Nephron (organoid): ENCODE measurements at regions not wholly inside any gene's neighbourhood (a gene's known extent, or its start where the extent isn't known, plus 50 kb on each side); places are given as distances from the start of the nearest gene placed in this dataset.
A peak's percentile ranks its signal among the peaks of the same experiment; 100 is the strongest.

Experiments used
- H3K27ac Mint-ChIP-seq, 3 experiments: 2 replicates each; pipeline ENCODE4 v1.8.0; 2020; ENCODE audit warnings: mixed read lengths in 3 of 3, mild to moderate bottlenecking in 2 of 3, moderate library complexity in 1 of 3
- H3K27me3 Mint-ChIP-seq: 2 replicates; pipeline ENCODE4 v1.8.0; 2021; ENCODE audit warnings: low read depth, mild to moderate bottlenecking, moderate library complexity, mixed read lengths
- H3K36me3 Mint-ChIP-seq: 2 replicates; pipeline ENCODE4 v1.8.0; 2020; ENCODE audit warnings: low read depth, mixed read lengths
- H3K4me1 Mint-ChIP-seq: 2 replicates; pipeline ENCODE4 v1.8.0; 2020; ENCODE audit warnings: mixed read lengths
- H3K4me3 Mint-ChIP-seq, 3 experiments: 2 replicates each; pipeline ENCODE4 v1.8.0; 2020; ENCODE audit warnings: mild to moderate bottlenecking in 3 of 3, mixed read lengths in 3 of 3, moderate library complexity in 2 of 3
- H3K9me3 Mint-ChIP-seq: 2 replicates; pipeline ENCODE4 v1.8.0; 2020; ENCODE audit warnings: mixed read lengths
- CTCF ChIP-seq, 3 experiments: fragments of 200-600 bp; sonication (generic); IDR thresholded peaks; one replicate each; pipeline ENCODE4 v1.5.0; 2021; ENCODE audit warnings: antibody characterized with exemption in 3 of 3; ENCODE audit not compliant: unreplicated experiment in 3 of 3

- no peaks in the 10 kb centered on the region for H3K9me3 Mint-ChIP-seq
- TF ChIP-seq CTCF (IDR thresholded peaks at IDR 0.05; ENCODE audit: unreplicated experiment in 3 of 3): no peak
- H3K27me3 Mint-ChIP-seq: peaks cover 8% of the 10 kb centered on the region
- H3K4me3 Mint-ChIP-seq: no peak overlapping the region
- H3K4me1 Mint-ChIP-seq: peaks cover 13% of the 10 kb centered on the region
- no peaks in the 10 kb centered on the region for H3K36me3 Mint-ChIP-seq
- peak overlapping the region in 1 of 3 experiments; percentile 23 for H3K27ac Mint-ChIP-seq
These were observed 206.1 kb upstream of the PHYHIPL start for GRCh38 chr10:58970160-58970915.

- no peaks in the 10 kb centered on the region for H3K9me3 Mint-ChIP-seq
- H3K27ac Mint-ChIP-seq: peak overlapping the region in 1 of 3 experiments; percentile 23
- H3K36me3 Mint-ChIP-seq: no peaks in the 10 kb centered on the region
- no peak overlapping the region for H3K4me3 Mint-ChIP-seq
- TF ChIP-seq CTCF (IDR thresholded peaks at IDR 0.05; ENCODE audit: unreplicated experiment in 3 of 3): no peak
- H3K4me1 Mint-ChIP-seq: peaks cover 13% of the 10 kb centered on the region
- H3K27me3 Mint-ChIP-seq: peaks cover 5% of the 10 kb centered on the region
These were observed 205.2 kb upstream of the PHYHIPL start for GRCh38 chr10:58971211-58971610.

GRCh38 chr10:58971796-58972491, 204.5 kb upstream of the PHYHIPL start:
- H3K27me3 Mint-ChIP-seq: peaks cover 5% of the 10 kb centered on the region
- peak overlapping the region in 2 of 3 experiments; percentile 17 to 60 for H3K27ac Mint-ChIP-seq
- no peaks in the 10 kb centered on the region for H3K36me3 Mint-ChIP-seq
- H3K4me1 Mint-ChIP-seq: peaks cover 13% of the 10 kb centered on the region
- H3K9me3 Mint-ChIP-seq: no peaks in the 10 kb centered on the region
- TF ChIP-seq CTCF (IDR thresholded peaks at IDR 0.05; ENCODE audit: unreplicated experiment in 3 of 3): no peak
- no peak overlapping the region for H3K4me3 Mint-ChIP-seq

- Mint-ChIP-seq H3K4me1 (peaks cover 8% of the 10 kb centered on the region), H3K27ac (no peak overlapping the region), H3K27me3 (peaks cover 1% of the 10 kb centered on the region), H3K4me3 (no peak overlapping the region), H3K36me3 (no peaks in the 10 kb centered on the region), H3K9me3 (no peaks in the 10 kb centered on the region)
- TF ChIP-seq CTCF (IDR thresholded peaks at IDR 0.05; ENCODE audit: unreplicated experiment in 3 of 3): no peak
These were observed 203.7 kb upstream of the PHYHIPL start for GRCh38 chr10:58972576-58973234.

- H3K36me3 Mint-ChIP-seq: no peaks in the 10 kb centered on the region
These were observed 203.2 kb upstream of the PHYHIPL start for GRCh38 chr10:58973235-58973595.

More at GRCh38 chr10:58973235-58973595, 203.2 kb upstream of the PHYHIPL start:
- peaks cover 3% of the 10 kb centered on the region for H3K4me1 Mint-ChIP-seq
- H3K9me3 Mint-ChIP-seq: no peaks in the 10 kb centered on the region
- H3K4me3 Mint-ChIP-seq: no peak overlapping the region
- H3K27ac Mint-ChIP-seq: peak overlapping the region in 1 of 3 experiments; percentile 27
- H3K27me3 Mint-ChIP-seq: no peaks in the 10 kb centered on the region
- no peak for TF ChIP-seq CTCF (IDR thresholded peaks at IDR 0.05; ENCODE audit: unreplicated experiment in 3 of 3)
